ENCODE measurements at regions not wholly inside any gene's neighbourhood (a gene's known extent, or its start where the extent isn't known, plus 50 kb on each side); places are given as distances from the start of the nearest gene placed in this dataset.

DNA sequence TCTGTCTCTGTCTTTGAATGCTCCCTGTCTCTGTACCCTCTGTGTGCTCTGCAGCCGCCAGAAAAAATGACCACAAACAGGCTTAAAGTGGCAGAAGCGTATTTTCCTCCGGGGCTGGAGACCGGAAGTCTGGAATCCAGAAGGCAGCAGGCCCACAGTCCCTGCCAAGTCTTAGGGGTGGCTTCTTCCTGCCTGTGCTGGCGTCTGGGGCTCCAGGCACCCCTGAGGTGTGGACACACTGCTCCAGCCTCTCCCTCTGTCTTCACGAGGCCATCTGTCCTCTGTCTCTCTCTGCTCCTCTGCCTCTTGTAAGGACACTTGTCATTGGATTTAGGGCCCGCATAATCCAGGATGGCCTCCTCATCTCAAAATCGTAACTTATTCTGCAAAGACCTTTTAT is 298.4 kb upstream of the IRX4 start:
- DNase-seq (ENCODE audit: low read depth, low spot score): no peak
- no peak for TF ChIP-seq CTCF (IDR thresholded peaks at IDR 0.05; ENCODE audit: low read depth, low read length)
- in situ Hi-C loops (cut with HindIII; ENCODE audit: low sequenced_read_pairs): no loop called here
- H3K4me3 ChIP-seq (ENCODE audit: low read depth, low read length): no peak overlapping the region

DNA sequence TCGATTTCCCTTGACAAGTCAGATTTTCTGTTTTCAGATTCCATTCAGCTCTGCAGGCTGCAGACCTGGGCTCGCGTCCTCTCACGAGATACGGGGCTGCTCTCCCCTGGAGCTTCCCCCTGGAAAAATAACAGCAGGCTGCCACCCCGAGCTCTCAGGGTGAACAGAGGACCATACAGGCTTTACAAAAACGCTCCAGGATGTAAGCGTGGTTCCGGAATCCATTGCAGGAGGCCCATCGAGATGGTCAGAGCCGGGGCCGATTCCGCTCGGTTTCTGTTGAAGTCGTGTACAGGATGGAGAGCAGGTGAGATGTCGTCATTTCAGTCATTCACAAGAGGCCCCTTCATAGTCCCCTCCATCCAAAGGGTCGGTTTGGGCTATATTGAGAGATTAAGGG is 297.7 kb upstream of the IRX4 start:
- no peak for DNase-seq (ENCODE audit: low read depth, low spot score)
- TF ChIP-seq CTCF (IDR thresholded peaks at IDR 0.05; ENCODE audit: low read depth, low read length): no peak
- in situ Hi-C loops (cut with HindIII; ENCODE audit: low sequenced_read_pairs): no loop called here
- H3K4me3 ChIP-seq (ENCODE audit: low read depth, low read length): no peak overlapping the region

DNA sequence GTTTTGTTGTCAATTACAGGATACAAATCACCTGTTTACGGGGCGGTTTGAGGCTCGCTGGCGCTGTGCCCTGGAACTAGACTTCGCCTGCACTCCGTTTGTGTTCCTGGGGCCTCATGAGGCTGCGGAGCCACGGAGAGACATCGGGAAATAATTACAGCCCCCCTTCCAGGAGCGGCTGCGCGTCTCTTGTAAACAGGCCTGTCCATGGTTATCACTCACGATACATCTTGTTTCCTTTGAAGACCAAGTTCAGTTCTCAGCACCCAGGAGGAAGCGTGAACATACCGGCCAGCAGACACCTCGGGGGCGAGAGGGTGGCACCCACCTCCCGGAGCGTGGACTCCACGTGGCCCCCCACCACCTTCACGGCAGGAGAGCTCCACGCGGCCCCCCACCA is 297.1 kb upstream of the IRX4 start:
- no peak for TF ChIP-seq CTCF (IDR thresholded peaks at IDR 0.05; ENCODE audit: low read depth, low read length)
- DNase-seq (ENCODE audit: low read depth, low spot score): no peak
- in situ Hi-C loops (cut with HindIII; ENCODE audit: low sequenced_read_pairs): no loop called here
- no peak overlapping the region for H3K4me3 ChIP-seq (ENCODE audit: low read depth, low read length)

- in situ Hi-C loops (cut with HindIII; ENCODE audit: low sequenced_read_pairs): no loop called here
- no peak for DNase-seq (ENCODE audit: low read depth, low spot score)
- H3K4me3 ChIP-seq (ENCODE audit: low read depth, low read length): no peak overlapping the region
- TF ChIP-seq CTCF (IDR thresholded peaks at IDR 0.05; ENCODE audit: low read depth, low read length): no peak
Measured at GRCh38 chr5:2178528-2178927, 295.8 kb upstream of the IRX4 start.

DNA sequence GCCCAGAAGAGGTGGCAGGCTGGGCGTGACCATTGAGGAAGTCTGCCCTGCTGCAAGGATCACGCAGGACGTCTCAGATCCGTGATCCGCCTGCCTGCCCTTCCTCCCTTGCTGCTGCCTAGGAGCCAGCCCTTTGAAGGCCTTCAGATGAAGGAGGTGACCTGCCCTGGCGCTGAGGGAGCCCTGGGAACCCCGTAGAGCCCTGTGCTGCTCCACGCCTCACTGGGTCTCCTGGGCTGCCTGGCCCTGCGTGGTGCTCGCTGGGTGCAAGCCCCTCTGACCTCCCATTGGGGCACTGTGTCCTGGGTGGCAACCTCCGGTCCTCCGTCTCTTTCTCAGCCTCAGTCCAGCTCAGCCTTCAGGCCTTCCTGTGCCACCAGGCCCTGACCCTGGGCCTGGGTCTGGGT is 295.3 kb upstream of the IRX4 start:
- no peak for DNase-seq (ENCODE audit: low read depth, low spot score)
- in situ Hi-C loops (cut with HindIII; ENCODE audit: low sequenced_read_pairs): no loop called here
- H3K4me3 ChIP-seq (ENCODE audit: low read depth, low read length): no peak overlapping the region
- no peak for TF ChIP-seq CTCF (IDR thresholded peaks at IDR 0.05; ENCODE audit: low read depth, low read length)

DNA sequence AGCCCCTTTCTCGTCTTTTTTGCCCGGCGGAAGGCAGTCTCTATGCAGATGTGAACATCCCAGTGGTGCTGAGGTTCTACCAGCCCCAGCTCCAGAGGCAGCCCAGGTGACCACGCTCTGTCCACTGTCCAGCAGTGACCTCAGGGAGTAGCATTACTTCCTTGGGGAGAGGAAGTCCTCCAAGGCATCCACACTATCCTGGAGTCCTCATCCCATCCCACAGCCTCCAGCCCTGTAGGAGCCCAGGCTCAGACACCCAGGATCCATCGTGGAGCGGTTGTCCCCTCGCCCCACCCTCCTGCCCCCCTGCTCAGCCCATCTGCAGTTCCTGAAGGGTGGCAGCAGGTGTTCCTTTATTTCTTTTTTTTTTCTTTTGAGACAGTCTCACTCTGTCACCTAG is 294.5 kb upstream of the IRX4 start:
- in situ Hi-C loops (cut with HindIII; ENCODE audit: low sequenced_read_pairs): no loop called here
- no peak for TF ChIP-seq CTCF (IDR thresholded peaks at IDR 0.05; ENCODE audit: low read depth, low read length)
- no peak for DNase-seq (ENCODE audit: low read depth, low spot score)
- H3K4me3 ChIP-seq (ENCODE audit: low read depth, low read length): no peak overlapping the region

DNA sequence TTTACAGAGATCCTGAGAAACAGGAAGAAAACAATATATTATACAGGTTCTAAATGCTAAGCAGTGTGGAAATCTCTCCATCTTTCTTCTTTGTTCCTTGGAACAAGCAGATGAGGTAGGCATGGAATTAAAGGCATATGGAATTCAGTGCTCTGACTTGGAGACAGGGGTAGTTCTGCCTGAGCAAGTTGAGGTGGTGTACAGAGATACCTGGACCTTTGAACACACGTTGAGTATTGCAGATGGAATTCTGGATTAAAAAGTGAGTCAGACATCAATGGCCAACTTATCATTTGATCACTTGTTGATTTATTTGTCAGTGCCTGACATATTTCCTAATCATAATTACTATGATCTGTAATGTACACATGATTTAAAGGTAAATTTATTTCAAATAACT is 293.9 kb upstream of the IRX4 start:
- in situ Hi-C loops (cut with HindIII; ENCODE audit: low sequenced_read_pairs): no loop called here
- H3K4me3 ChIP-seq (ENCODE audit: low read depth, low read length): no peak overlapping the region
- DNase-seq (ENCODE audit: low read depth, low spot score): no peak
- TF ChIP-seq CTCF (IDR thresholded peaks at IDR 0.05; ENCODE audit: low read depth, low read length): no peak

Data from astrocyte of the spinal cord (primary cell).